SW 1271 (cell line): ENCODE measurements at regions not wholly inside any gene's neighbourhood (a gene's known extent, or its start where the extent isn't known, plus 50 kb on each side); places are given as distances from the start of the nearest gene placed in this dataset.
"Not testable (repeated sequence)": the region's sequence is repeated elsewhere in the genome, so short reads cannot be mapped to it uniquely, and the experiment has no call there.

Source experiments
- DNase-seq, 2 experiments: peaks; one replicate each; lab custom pipeline; 2025; lab: John Stamatoyannopoulos, UW

DNA sequence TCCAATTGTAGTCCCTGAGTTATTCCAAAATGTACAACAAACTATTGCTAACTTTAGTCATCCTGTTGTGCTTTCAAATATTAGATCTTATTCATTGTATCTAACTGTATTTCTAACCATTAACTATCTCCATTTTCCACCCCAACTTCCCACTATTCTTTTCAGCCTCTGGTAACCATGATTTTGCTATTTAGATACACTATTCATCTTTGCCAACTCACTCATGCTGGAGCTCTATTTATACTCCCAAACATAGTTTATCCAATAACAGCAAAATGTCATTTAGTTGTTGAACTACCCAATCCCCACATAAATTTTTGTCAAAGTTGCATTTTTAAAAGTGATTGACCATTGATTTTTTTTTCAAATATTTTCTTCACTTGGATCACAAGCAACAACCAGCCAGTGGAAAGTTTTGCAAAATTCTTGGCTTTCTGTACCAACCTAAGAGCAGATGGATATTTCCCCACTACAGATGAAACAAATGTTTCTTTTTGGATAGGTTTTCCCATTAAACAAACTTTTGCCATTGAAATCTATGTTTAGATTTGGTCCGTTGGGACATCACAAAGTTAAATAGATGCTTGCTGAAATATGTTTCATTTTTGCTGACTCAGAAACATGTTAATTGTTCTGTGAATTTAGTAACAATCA lies 866.0 kb downstream of the LTN1 start:
- DNase-seq: no peak

DNA sequence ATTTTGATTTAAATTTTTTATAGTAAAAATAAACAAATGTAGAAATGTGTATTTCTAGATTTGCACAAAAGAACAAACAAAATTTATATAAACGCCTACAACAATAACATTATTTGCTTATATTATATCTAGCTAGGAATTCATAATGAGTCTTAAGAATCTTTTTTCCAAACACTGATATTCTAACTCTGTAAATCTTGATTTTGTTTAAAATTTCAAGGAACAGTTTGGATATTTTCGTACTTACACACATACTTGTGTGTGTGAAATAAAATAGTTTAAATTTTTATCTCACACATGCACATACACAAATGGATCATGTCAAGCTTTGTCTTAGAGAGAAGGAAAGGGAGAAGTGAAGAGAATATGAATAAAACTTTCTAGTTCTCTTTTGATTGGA lies 868.1 kb downstream of the LTN1 start:
- DNase-seq: no peak

GRCh38 chr21:28118570-28118969 lies 874.1 kb downstream of the LTN1 start:
- DNase-seq: no peak

DNA sequence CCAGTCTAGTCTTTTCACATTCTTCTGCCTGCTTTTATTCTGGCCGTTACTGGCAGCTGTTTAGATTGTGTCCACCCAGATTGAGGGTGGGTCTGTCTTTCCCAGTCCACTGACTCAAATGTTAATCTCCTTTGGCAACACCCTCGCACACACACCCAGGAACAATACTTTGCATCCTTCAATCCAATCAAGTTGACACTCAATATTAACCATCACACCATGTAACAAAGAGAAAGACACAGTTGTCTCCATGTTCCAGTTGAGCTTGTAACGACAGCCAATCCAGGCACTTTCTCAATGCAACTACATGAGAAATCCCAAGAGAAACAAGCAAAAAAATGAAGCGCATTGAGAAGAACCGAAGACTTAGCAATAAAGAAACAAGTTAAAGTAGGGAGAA lies 877.7 kb downstream of the LTN1 start:
- not testable (repeated sequence) for DNase-seq

GRCh38 chr21:28113718-28114117 lies 879.0 kb downstream of the LTN1 start:
- DNase-seq: no peak

DNA sequence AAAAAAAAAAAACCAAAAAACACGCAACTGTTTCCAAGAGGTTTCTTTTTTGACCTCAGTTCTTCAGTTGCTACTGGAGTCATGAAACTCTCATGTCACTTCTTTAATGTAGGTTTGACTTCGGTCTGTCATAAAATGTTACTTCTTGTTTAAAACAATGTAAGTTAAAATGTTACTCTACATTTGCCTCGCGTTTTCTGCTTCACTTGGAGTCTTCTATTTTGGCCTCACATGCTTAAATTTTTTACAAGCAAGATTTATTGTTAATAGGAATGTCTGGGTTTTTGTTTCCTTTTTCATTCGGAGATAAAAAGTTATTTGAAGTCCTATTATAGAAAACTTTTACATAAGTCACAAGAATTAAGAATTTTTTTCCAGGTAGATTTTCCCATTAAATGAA lies 880.2 kb downstream of the LTN1 start:
- no peak for DNase-seq

DNA sequence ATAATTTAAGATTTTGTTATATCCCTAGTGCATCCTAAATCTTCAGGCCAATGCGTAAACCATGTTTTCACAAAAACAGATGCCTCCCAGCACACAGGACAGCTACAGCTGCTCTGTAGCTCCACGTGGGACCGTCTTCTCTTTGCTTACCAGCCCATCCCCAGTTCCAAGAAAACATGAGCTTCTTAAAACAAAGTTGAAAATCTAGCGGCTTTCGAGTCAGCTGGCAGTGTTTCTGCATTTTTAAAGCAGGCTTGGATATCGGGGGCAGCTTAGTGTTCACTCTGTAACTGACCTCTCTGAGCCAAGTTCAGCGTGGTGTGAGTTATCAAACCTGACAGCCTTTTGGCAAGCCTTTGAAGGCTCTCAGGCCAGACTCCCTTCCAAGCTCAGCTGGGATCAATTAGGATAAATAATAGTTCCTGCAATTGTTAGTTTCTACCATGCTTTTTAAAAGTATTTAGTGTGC lies 881.5 kb downstream of the LTN1 start:
- DNase-seq: no peak

- DNase-seq: no peak
Observed at GRCh38 chr21:28110716-28111115, 882.0 kb downstream of the LTN1 start.

DNA sequence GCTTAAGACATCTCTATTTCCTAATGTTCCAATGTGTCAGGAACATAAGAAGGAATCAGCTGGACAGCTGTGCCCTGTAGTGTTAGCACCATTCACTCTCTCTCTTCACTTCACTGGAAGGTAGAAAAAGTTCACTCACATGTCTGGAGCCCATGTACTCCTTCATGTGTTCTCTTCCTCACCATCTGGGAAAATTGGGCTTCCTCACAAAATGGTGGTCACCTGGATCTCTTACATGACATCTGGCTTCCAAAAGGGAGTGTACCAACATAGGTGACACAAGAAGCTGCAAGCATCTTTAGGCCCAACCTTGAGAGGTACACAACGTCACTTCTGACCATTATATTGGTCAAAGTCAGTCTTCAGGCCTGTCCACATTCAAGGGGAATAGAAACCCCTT lies 882.6 kb downstream of the LTN1 start:
- no peak for DNase-seq

GRCh38 chr21:28106370-28106890 lies 886.2 kb downstream of the LTN1 start:
- DNase-seq: no peak

- no peak for DNase-seq
Observed at GRCh38 chr21:28104346-28104745, 888.3 kb downstream of the LTN1 start.

- no peak for DNase-seq
Observed at GRCh38 chr21:28100366-28100765, 892.3 kb downstream of the LTN1 start.

GRCh38 chr21:28099001-28099705 lies 893.5 kb downstream of the LTN1 start:
- DNase-seq: no peak

DNA sequence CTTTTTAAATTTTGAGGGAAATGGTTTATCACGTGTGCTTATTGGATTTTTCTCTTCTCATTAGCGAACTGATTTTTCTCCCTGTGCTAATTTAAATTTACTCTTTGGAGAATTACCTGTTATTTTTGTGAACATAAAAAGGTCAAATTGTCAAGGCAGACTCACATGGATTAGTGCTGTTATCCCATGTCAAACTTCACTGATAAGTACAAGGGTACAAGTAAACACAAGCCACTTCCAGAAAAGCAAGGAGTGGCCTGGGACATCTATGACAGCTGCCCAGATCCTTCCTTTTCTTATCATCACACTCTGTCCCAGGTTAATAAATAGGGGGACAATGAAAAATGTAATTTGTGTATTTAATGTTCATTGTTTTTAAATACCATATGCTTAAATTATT lies 901.2 kb downstream of the LTN1 start:
- no peak for DNase-seq

DNA sequence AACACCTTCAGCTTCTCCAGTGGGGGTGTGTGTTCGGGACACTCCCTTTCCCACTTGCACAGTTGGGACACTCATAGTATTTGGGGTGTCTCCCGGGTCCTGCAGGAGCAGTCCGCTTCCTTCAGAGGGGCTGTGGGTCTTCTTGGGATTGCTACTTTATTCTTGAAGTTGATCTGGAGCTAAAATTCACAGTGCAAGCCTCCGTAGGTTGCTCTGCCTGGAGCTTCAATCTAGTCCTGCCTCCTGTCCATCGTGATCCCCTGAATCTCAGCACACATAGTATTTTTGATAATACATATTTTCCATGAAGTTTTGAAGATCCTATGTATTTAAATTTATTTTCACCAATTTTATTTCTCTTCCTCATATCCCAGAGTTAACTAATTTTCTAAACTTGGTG lies 902.1 kb downstream of the LTN1 start:
- DNase-seq: no peak

DNA sequence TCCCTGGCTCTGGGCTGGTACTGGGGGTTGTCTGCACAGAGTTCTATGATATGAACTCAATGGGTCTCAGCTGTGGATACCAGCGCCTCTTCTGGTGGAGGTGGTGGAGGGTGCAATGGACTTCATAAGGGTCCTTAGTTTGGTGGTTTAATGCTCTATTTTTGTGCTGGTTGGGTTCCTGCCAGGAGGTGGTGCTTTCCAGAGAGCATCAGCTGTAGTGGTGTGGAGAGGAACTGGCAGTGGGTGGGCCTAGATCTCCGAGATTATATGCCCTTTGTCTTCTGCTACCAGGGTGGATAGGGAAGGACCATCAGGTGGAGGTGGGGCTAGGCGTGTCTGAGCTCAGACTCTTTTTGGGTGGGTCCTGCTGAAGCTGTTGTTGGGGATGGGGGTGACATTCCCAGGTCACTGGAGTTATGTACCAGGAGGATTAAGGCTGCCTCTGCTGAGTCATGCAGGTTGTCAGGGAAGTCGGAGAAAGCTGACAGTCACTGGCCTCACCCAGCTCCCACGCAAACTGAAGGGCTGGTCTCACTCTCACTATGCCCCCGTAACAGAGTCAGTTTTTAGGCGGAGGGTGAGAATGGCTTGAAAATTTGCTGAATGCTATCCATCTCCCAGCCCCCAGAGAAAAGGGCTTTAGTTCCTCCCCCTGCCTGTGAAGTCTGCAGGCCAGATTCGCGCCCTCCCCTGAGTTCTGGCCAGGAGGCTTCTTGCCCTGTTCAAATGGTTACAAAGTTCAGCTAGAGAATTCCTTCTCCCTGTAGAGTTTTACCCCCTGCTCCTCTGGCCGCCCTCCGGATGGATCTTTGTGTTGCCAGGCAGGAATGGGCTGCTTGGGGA lies 902.9 kb downstream of the LTN1 start:
- DNase-seq: no peak

GRCh38 chr21:28086861-28087581 lies 905.7 kb downstream of the LTN1 start:
- DNase-seq: no peak

- DNase-seq: no peak
Observed at GRCh38 chr21:28084951-28085350, 907.7 kb downstream of the LTN1 start.

DNA sequence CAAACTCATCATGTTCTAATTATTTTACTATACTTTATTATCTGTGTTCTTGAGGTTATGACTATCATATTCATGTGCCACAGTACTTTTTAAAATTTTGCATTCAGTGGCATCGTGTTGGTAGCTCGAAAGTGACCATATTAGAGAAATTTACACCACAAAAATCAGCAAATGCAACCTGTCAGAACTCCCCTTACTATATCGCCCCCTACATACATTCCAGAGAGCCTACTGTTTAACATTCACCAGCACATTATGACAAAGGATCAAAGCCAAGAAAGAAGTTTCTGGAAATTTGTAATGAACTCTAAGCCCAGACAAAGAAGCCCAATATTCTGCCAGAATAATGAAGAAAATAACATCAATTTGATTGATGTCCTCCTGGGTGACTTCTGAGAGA lies 909.3 kb downstream of the LTN1 start:
- no peak for DNase-seq

DNA sequence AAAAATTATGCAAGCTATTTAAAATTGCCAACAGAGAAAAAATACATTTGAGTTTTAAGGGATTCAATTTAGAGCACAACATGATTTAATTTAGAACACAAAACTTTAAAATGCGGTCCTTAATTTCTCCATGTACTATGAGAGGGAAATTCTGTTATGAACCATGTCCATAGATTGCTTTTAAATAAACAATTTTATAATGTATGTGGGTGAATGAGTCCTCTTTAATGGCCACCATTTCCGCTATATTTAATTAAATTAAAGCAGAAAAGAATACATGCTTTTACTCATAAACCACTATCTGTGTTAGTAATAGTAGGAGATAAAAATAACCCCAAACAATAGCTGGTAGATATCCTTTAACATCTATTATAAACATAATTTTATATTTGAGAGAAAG lies 914.6 kb downstream of the LTN1 start:
- no peak for DNase-seq

DNA sequence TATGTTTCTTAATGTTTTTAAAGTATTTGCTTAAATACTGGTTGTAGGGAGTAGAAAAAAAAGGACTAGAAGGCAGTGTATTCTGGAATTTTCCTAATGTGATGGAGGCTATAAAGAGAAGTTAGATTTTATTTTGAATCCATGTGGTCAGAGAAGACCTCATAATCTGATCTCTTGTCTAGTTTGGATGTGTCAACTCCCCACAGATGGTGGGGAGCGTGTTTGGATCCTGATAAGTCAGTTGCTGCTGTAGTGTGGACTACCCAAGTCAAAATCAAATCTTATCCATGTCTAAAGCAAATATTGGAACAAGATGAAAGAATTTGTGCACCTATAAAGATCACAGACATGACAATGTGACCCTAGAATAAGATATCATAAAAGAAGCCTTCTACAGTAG lies 918.0 kb downstream of the LTN1 start:
- DNase-seq: no peak

DNA sequence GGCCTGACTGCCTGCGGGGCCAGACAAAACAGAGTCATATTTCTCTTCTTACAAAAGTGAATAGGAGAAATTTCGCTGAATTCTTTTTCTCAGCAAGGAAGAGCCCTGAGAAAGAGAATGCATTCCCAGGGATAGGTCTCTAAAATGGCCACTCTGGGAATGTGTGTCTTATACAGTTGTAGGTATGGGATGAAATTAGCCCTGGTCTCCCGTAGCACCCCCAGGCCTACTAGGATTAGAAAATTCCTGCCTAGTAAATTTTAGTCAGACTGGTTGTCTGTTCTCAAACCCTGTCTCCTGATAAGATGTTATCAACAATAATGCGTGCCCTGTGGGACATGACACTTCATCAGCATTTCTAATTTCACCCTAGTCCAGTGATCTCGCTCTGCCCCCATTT lies 920.1 kb downstream of the LTN1 start:
- no peak for DNase-seq
